Omental fat pad (tissue), 3 donors: ENCODE measurements at regions not wholly inside any gene's neighbourhood (a gene's known extent, or its start where the extent isn't known, plus 50 kb on each side); places are given as distances from the start of the nearest gene placed in this dataset.

ENCODE experiments used
- ATAC-seq: fragments of 150-250 bp; one replicate; pipeline ENCODE4 v1.9.1; 2016; ENCODE audit warnings: mild to moderate bottlenecking, moderate library complexity; ENCODE audit not compliant: low FRiP score
- DNase-seq: peaks from one replicate; pipeline ENCODE4 v3.0.0-alpha.2; 2019; ENCODE audit warnings: low spot score
- CTCF ChIP-seq, 3 donors: fragments of 450-650 bp; IDR thresholded peaks; one replicate each; pipeline ENCODE4 v1.5.1; 2016 to 2017; ENCODE audit warnings: antibody characterized with exemption in 3 of 3, mild to moderate bottlenecking in 3 of 3, moderate library complexity in 2 of 3

DNA sequence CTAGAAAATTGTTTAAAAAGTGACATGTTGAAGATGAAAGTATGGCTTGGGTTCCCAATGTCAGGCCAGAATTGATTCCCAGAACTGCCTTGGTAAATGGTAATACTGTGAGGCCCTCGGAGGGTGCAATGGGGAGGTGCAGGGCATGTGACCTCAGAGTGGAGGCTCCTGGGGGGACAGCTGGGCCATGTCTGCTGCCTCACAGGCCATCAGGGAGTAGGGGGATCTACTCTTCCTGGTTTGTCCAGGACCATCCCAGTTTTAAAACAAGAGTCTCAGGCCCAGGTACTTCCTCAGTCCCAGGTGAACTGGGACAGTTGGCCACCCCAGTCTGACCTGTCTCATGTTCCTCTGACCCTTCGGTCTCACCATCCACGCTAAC is 55.3 kb upstream of the SNX9 start:
- DNase-seq, result no peak
- no peak for ATAC-seq
- TF ChIP-seq CTCF (IDR thresholded peaks at IDR 0.05), result no peak

GRCh38 chr6:157768304-157768703 is 54.7 kb upstream of the SNX9 start:
- no peak for TF ChIP-seq CTCF (IDR thresholded peaks at IDR 0.05)
- ATAC-seq, result no peak
- DNase-seq, result no peak

GRCh38 chr6:157768863-157769551 is 54.0 kb upstream of the SNX9 start:
- TF ChIP-seq CTCF (IDR thresholded peaks at IDR 0.05), result no peak
- no peak for ATAC-seq
- no peak for DNase-seq

- TF ChIP-seq CTCF (IDR thresholded peaks at IDR 0.05), result no peak
- no peak for DNase-seq
- no peak for ATAC-seq
Measured at GRCh38 chr6:157769776-157770426, 53.1 kb upstream of the SNX9 start.

- ATAC-seq (no peak), DNase-seq (no peak)
- TF ChIP-seq CTCF (IDR thresholded peaks at IDR 0.05), result no peak
Measured at GRCh38 chr6:157770946-157771345, 52.1 kb upstream of the SNX9 start.

DNA sequence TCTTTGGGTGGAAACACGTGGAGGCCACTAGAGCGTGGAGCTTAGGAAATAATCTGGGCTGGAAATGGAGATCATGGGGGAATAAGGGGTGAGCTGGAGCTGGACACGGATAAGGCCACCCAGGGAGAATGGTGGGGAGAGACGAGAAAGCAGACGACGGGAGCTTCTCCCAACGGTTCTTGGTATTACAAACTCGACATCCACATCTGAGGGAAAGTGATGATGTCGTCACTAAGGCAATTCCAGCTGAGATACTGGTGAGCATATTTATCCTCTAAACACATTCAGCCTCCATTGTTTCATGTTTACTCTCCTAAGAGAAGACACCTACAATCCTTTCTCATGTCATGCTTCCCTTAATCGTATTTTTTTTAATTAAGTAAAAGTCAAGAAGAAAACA is 50.2 kb upstream of the SNX9 start:
- DNase-seq, result no peak
- ATAC-seq, result no peak
- no peak for TF ChIP-seq CTCF (IDR thresholded peaks at IDR 0.05)
